Gastroesophageal sphincter (tissue), 3 donors: ENCODE measurements at regions not wholly inside any gene's neighbourhood (a gene's known extent, or its start where the extent isn't known, plus 50 kb on each side); places are given as distances from the start of the nearest gene placed in this dataset.

ENCODE experiments used
- CTCF ChIP-seq, 4 experiments: fragments of 200-600 bp in 2 of 4; fragments of 450-650 bp in 2 of 4; sonication (generic) in 1 of 4; IDR thresholded peaks; one replicate each; pipeline ENCODE4 v1.5.1; 2017 to 2019; ENCODE audit warnings: antibody characterized with exemption in 4 of 4, mild to moderate bottlenecking in 2 of 4, moderate library complexity in 2 of 4
- EP300 ChIP-seq: sonication (generic); formaldehyde crosslinking; IDR thresholded peaks from one replicate; pipeline ENCODE4 v1.6.1; 2017; ENCODE audit warnings: antibody characterized with exemption, mild to moderate bottlenecking
- POLR2A ChIP-seq, 2 donors: fragments of 450-650 bp; IDR thresholded peaks; one replicate each; pipeline ENCODE4 v1.6.1; 2017; ENCODE audit warnings: antibody characterized with exemption in 2 of 2, mild to moderate bottlenecking in 2 of 2, moderate library complexity in 1 of 2
- POLR2AphosphoS5 ChIP-seq: sonication (generic); formaldehyde crosslinking; IDR thresholded peaks from one replicate; pipeline ENCODE4 v1.6.1; 2017; ENCODE audit warnings: antibody characterized with exemption

- TF ChIP-seq POLR2A (IDR thresholded peaks at IDR 0.05) (no peak), CTCF (IDR thresholded peaks at IDR 0.05) (no peak), POLR2AphosphoS5 (no peak), EP300 (no peak)
These were observed 143.4 kb upstream of the RPS6KA2 start for GRCh38 chr6:166770216-166771116.
